GM19397 (cell line): ENCODE measurements at regions not wholly inside any gene's neighbourhood (a gene's known extent, or its start where the extent isn't known, plus 50 kb on each side); places are given as distances from the start of the nearest gene placed in this dataset.

ENCODE experiments used
- ATAC-seq: cut with Tn5 transposase; IDR thresholded peaks from one replicate; pipeline ENCODE4 v1.9.1; 2021; ENCODE audit warnings: mild to moderate bottlenecking, moderate library complexity; ENCODE audit not compliant: unreplicated experiment

DNA sequence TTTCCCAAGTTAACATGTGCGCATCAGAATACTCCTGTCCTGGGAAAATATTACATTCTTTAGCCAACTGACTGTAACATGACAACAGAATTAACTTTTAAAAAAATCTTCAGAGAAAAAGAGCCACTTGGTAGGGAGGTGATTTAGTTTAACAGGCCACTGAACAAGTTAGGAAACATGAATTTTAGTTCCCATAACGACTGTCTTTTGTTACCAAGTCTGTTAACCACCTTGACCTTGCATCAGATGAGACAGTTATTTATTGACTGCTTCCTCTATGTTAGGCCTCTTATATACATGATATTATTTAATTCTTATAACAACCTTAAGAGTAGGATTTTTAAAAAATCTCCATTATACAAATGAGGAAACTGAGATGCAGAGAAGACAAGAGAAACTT is 268.6 kb downstream of the NDFIP2 start:
- ATAC-seq, result no peak

DNA sequence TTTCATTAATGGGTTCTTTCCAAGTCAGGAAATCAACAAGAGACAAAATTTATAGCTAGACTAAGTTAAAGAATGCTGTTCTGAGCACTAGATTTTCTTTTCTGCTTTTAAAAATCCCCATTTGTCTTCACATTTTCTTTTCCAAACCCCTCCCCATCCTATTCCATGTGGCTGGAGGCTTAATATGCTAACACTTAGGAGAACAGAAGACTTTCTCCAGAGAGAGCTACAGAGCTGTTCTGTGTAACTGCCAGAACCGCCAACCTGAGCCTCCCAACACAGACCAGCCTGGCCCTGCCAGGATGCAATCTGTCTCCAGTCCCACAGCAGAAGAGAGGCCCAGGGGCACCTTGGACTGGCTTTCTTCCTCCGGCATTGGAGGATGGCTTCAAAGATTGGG is 264.1 kb downstream of the NDFIP2 start:
- ATAC-seq, result no peak

DNA sequence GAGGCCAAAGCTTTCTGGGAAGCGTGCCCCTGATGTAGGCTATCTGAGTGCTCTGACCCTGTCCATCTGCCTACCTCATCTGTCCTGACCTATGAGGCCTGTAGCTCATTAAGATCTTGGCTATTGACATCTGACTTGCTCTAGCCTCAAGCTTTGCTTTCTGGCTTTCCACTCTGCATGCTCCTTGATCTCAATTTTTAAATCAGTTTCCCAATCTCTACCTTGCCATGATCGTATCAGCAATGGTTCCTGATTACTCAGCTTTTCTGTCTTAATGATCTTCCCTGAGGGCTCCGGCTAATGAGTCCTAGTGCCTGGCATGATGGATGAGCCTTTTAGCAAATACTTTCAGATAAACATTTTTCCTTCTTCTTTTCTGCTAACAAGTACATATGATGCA is 262.0 kb downstream of the NDFIP2 start:
- ATAC-seq, result no peak

DNA sequence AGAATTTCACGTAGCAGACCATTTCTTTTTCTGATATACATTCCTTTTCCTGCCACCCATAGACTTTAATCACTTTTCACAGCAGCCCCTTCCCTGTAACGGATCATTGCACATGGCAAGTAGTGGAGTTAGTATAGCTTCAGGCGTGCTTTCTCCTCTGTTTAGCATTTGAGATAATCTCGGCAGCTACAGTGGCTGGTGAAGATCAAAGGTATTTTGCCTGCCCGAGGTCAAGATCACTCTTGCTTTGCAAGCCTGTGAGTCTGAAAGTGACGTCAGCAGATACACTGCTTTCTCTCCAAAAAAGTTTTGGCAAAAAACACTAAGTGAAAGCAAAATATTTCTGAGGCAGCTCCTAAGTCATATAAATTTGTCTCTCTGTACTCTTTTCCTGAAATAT is 260.0 kb downstream of the NDFIP2 start:
- ATAC-seq, result no peak

DNA sequence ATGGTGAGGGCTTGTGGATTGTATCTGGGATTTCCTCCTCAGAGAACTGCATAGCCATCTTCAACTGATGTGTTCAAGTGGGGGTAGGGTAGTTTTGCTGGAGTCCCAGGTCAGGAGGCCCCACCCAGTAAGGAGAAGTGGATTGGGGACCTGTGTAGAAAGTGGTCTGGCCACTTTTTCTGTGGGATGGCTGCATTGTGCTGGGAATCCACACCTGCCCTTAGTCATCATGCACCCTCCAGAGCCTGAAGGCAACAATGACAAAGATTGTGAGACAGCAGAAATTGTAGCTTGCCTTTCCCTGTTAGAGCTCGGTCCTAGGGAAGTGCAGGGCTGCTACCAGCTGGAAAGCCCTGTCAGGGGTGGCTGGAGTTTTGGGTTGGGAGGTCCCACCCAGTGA is 255.4 kb downstream of the NDFIP2 start:
- ATAC-seq, result no peak

DNA sequence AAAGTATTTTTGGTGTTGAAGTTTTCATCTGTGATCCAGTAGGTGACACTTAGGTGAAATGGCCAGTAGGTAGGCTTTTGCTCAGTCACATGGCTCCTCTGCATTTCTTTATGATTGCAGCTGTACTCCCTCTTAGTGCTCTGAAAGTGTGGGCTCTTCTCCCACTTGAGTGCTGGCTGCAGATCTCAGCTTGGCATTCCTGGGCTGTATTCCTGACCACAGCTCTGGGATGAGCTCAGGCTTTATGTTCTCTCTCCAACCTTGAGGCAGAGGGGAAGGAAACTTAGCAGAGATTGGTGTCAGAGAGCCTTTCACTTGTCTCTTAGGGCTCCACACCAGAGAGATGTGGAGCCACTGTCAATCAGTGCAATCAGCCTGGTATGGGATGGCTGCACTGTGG is 254.3 kb downstream of the NDFIP2 start:
- no peak for ATAC-seq

DNA sequence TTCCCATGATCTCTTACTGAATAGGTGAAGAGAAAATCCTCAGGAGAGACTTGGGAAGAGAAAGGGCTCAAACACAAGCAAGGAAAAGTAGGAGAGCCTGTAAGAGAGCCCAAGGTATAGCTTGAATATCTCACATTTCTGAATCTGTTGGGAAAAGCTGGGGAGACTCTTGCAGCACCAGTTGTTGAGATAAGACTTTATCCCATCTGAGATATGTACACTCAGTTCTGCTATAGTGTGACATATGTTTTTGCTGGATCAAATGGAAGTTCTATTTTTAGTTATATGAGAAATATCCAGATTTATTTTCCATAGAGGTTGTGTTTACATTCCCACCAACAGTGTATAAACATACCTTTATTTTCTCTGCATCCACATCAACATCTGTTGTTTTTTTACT is 246.1 kb downstream of the NDFIP2 start:
- no peak for ATAC-seq

DNA sequence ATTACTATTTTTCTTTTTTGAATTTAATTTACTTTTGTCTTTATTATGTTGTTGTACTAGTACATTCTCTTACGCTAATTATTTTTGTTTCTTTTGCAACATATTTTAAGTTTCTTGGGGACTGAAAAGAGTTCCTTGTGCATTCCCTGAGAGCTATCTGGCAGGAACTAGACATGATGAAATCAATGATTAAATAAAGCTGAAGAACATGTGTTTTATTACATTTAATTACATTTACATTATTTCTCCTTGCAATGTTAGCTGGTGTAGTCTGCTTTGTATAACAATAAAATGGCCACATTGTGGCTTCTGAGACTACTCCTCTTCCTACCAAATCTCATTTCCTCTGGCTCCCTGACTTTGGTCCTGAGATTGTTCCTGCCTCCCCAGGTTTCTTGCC is 244.9 kb downstream of the NDFIP2 start:
- ATAC-seq, result no peak

DNA sequence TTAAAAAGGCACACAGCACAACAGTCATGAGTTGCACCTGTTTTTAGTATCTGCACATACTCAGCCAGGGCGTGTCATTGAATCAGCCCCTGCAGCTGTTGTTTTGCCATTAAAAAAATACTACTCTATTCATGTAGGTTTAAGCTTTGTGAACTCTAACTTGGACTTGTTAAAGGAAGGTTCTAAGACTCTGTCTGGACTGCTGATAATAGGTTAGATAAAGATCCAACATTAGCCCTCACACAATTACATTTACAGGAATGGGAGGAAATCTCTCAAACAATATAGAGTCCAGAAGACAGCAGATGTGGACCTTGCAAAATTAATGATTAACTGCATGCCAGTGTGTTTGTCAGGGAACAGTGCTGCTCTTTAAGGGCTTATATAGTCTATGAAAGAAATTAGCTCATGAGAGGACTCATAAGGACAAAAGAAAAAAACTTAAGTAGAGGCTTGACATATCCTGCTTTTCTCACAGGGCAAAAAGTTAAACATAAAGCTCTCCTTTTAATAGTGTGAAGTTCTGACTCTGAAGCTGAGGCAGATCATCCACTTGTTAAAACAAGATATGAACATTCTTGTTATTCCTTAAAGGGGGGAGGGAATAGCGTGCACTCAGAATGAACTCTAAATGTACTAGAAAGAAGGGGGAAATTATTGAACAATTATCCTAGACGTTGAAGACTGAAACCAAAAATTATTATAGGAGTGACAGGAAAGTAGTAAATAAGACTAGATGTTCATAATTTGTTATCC is 243.6 kb downstream of the NDFIP2 start:
- ATAC-seq, result no peak

DNA sequence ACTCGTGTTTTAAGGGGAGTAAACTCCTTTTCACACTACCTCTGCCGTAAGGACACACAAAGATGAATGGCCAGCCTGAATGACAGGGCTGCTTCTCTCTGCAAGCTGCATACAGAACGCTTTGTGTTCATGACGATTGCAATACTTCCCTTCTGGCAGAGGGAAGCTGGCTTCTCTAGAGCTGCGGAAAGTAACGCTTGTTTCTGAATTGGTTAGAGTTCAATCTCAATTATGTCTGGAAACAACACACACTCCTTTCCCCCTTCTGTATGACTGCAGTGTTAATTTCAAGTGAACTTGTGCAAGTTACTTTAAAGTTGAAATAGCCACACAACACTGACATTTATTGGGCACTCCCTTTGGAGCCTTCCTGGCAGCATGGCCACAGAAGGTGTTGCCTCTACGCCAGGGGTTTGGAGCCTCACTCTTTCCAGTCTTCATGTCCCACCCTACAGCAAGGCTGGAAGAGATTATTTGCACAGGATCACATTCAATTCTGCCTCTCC is 242.6 kb downstream of the NDFIP2 start:
- no peak for ATAC-seq

DNA sequence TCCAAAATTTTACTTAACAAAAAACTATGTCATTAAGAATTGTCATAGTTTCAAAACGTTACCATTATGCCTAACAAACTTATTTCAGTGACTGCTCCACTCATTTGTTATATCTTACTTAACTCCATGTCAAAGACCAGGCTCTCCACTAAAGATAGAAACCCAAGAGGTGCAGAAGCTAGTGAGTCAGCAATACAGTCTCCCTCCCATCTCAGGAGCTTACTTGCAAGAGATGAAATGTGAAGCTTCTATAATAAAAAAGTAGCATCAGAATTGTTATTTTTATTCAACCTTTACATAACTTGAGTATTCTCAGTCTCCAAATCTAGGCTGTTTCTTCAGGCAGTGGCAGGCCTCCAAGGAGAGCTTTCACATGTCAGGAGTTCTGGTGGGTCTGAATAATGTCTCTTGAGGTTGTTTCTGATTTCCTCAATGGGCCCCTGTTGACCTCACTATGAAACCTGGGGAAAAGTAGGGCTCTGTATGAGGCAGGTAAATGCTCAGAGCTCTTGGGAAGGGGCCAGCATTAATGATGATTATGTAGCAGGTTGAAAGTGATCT is 242.0 kb downstream of the NDFIP2 start:
- no peak for ATAC-seq

DNA sequence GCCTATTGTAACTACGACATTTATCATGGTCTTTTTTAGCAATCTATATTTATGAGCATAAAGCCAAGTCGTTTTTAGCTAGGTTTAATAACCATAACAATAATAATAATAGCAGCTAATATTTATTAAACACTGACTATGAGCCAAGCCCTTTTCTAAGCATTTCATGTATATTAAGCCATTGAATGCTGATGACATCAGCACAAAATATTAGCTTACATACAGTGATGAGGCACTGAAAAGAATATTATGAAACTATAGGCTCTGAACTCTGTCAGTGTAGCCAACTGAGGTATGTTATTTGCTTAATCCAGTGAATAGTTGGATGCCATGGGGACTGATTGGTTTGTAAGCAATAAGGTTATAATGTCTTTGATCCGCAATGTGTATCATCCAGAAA is 235.2 kb downstream of the NDFIP2 start:
- ATAC-seq, result no peak

DNA sequence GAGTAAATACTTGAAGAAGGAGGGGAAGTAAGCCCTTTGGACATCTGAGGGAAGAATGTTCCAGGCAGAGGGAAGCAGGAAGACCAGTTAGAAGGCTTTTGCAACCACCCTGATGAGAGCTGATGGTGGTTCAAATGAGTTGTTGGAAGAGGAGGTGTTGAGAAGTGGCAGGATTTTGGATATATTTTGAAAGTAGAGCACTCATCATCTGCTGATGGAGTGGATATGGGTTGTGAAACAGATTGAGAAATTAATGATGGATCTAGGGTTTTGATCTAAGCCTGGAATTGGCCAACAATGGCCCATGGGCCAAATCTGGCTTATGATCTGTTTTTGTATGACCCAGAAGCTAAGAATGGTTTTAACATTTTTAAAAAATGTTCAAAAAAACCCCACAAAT is 230.7 kb downstream of the NDFIP2 start:
- ATAC-seq, result no peak

DNA sequence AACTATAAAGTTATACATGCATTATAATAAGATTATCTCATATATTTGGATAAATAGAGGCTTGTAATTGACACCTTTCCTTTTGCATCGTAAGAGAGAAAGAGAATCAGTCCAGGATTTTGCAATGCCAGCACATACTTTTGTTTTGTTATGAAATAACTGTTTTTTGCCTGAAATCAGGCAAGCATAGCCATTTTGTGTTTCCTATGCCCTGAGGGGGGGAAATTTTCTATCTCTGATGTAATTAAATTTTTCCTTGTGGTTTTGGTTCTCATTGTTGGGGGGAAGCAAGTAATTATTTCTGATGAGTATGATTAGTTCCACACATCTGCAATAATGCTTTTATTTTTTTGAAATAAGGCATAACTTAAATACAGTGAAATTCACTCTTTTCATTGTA is 229.4 kb downstream of the NDFIP2 start:
- no peak for ATAC-seq

DNA sequence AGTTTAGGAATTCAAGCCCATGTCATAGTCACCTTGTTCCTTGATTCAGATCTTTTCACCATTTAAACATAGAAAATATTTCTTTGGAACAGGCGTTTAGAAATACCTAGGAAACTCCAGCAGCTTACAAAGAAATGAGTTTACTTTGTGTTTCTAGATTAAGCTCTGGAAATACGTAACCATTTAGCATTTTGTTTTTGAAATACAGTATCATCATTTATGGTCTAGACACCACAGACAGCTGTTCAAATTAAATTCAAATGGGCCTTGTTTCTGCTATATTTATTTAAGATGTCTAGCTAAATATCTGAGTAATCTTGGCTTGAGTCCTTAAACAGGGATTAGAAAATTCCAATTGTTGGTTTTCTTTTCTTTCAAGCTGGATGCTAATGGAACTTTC is 228.5 kb downstream of the NDFIP2 start:
- ATAC-seq, result no peak

DNA sequence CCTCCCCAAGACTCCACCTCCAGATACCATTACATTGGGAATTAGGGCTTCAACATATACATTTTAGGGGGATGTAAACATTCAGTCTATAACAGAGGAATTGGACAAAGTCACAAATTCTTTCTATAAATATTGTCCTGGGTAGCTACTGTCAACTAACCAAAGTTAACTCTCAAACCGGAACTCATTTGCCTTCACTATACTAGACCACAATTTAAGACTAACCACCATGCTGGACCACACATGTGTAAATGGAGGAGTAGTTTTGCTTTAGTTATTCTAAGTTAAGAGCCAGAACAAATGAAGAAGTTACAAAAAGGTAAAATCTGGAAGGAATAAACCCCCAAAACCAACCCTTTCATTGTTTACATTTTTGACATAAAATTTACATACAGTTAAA is 222.8 kb downstream of the NDFIP2 start:
- no peak for ATAC-seq

DNA sequence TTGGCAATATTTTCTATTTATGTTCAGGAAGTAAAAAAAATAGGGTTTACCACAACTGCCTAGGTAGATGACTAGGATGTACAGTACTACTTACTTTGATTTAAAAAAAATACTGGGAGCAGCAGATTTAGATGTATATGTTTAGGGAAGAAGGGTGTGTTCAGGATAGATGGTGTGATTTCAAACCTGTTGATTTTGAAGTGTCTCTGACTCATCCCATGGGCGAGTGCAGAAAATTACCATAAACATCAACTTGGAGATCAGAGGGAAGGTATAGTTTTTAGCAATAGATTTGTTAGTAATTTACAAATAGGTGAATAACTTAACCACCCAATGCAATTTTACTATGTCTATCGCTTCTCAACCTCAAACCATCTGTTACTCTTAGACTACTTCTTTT is 214.8 kb downstream of the NDFIP2 start:
- no peak for ATAC-seq

DNA sequence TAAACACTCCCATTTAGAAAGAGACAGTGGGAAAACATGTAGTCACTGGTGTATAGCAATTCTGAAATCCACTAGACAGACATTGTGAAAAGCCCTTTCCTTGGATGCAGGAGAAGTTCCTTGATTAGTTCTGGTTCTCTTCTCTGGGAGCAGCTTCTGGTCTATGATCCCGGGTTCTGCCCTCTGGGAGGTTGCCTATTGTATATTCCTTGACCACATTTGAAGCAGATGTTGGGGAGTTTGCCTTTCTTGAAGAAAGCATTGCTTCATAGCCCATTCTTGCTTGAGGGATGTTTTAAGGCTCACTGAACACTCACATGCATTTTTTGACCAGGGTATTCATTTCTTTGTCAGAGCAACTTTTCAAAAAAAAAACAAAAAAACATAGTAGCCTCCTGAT is 211.9 kb downstream of the NDFIP2 start:
- no peak for ATAC-seq

DNA sequence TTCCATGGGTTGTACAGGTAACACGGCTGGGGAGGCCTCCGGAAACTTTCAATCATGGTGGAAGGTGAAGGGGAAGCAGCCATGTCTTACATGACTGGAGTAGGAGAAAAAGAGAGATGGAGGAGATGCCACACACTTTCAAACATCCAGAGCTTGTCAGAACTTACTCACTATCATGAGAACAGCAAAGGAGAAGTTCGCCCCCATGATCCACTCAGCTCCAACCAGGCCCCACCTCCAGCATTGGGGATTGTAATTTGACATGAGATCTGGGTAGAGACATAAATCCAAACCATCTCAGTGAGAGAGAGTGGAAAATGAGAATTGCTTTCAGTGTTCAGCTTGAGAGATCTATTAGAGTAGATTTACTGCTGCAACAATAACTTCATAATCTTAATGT is 210.9 kb downstream of the NDFIP2 start:
- no peak for ATAC-seq

DNA sequence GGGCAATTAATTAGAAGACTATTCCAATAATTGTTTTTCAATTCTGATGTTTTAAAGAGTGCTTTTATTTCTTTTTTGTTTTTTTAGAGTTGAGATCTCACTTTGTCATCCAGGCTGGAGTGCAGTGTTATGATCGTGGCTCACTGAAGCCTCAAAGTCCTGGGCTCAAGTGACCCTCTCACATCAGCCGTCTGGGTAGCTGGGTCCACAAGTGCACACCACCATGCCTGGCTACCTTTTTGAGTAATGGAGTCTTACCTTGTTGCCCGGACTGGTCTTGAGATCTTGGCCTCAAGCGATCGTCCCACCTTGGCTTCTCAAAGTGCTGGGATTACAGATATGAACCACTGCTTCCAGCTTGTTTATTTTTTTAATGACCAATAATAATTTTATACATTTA is 207.8 kb downstream of the NDFIP2 start:
- no peak for ATAC-seq

DNA sequence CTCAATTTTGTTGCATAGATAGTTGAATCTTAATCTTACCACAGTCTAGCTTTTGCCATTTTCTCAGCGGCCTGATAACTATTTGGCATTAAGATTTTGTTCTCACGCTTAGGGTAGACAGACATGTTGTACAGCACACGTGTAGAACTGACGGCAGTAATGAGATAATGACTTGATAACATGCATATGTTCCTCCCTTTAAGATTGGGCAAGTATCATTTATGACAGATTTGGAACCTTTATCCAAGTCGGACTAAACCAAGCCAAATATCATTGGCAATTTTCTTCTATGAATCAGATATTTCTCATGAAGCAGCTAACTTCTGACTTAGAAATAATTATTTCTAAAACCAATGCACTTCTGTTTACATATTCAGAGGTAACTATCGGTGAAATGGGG is 205.5 kb downstream of the NDFIP2 start:
- ATAC-seq, result no peak

DNA sequence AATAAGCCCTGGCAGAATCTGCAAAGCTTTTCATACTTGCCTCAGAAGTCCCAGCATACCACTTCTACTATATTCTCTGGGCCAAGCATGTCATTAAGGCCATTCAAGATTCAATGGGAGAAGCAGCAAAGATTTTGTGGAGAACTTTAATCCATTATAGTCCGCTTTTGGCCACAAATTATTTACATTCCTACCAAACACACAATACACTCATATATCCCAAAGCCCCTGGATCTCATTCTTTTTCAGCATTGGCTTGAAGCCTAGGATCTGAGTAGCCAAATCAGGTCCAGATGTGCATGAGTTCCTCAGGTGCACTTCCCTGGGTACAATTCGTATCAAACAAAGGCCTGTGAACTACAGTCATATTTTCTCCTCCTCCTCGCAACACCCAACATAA is 203.4 kb downstream of the NDFIP2 start:
- ATAC-seq, result no peak

DNA sequence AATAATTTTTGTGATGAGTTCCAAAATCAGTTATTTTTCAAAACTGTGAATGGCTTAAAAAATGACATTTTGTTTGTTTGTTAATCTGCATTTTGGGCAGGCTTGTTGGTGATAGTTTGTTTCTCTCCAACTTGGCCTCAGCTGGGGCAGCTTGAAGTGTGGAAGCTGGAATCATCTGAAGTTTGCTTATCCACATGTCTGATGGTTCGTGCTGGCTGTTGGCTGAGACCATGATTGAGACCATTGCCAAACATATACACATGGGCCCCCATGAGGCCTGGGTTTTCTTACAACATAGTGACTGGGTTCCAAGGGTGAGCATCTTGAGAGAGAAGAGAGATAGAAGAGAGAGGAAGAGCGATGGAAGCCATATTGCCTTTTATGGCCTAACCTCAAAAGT is 201.2 kb downstream of the NDFIP2 start:
- ATAC-seq, result no peak
